ENCODE measurements at regions not wholly inside any gene's neighbourhood (a gene's known extent, or its start where the extent isn't known, plus 50 kb on each side); places are given as distances from the start of the nearest gene placed in this dataset.

GRCh38 chr5:38756068-38756467 lies 89.7 kb upstream of the OSMR start:
- no peaks in the 10 kb centered on the region for H3K9me3 ChIP-seq (ENCODE audit: low read depth)
- no peak overlapping the region for H3K27ac ChIP-seq
- H3K27ac Mint-ChIP-seq, result no peak overlapping the region
- H3K4me2 ChIP-seq, result no peak overlapping the region
- no peaks in the 10 kb centered on the region for H3F3A ChIP-seq (ENCODE audit: low read depth)
- H2AFZ ChIP-seq (replicated peaks), result no peak overlapping the region
- no peaks in the 10 kb centered on the region for H3K36me3 Mint-ChIP-seq
- no peak overlapping the region for H3K9ac ChIP-seq
- no peaks in the 10 kb centered on the region for H3K27me3 Mint-ChIP-seq (ENCODE audit: insufficient read depth, low read depth)
- no peak for DNase-seq (ENCODE audit: low spot score)
- no peak overlapping the region for H3K4me3 Mint-ChIP-seq
- TF ChIP-seq EZH2phosphoT487 (IDR thresholded peaks at IDR 0.05) (no peak), CTCF (IDR thresholded peaks at IDR 0.05) (no peak), EZH2 (IDR thresholded peaks at IDR 0.05) (no peak)
- no peaks in the 10 kb centered on the region for H3K79me2 ChIP-seq (ENCODE audit: low read depth)
- H3K27me3 ChIP-seq, result no peaks in the 10 kb centered on the region
- H3K9me3 Mint-ChIP-seq, result no peaks in the 10 kb centered on the region
- no peaks in the 10 kb centered on the region for H4K20me1 ChIP-seq (ENCODE audit: low read depth)
- no peaks in the 10 kb centered on the region for H3K4me1 ChIP-seq
- H3K4me3 ChIP-seq, result no peak overlapping the region
- peaks cover 14% of the 10 kb centered on the region for H3K4me1 Mint-ChIP-seq
- H3K36me3 ChIP-seq, result no peaks in the 10 kb centered on the region

DNA sequence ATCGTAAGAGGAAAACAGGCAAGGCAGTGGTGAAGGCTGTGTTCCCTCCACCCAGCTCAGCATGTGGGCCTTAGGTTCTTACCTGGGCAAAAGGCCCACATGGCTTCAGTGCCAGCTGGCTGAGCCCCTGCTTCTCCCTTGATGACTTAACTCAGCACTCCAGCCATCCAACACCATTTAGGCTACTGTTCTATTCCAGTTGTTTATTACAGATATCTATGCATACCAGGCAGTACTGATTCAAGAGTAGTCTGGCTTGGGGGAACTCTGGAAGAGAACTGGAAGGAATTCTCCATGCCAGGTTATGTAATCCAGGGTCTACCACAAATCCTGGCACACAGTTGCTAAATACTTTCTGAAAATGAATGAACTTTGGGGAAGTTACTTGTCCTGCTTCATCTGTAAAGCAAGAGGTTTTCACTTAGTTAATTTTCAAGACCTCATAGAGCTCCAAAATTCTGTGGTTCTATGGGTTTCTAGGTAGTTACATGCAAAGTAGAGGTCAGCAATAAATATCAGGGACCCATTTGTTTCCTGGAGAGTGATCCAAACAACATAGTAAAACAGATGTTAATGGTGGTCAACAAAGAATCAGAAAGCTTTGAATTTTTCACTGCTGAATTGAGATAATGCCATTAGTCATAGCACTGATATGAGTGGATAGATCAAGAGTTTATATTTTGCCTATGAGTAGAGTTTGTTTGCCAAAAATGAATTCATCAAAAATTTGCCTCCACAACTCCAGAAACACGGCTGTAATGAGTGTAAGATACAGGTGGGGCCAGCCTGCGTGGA lies 88.2 kb upstream of the OSMR start:
- TF ChIP-seq CTCF (IDR thresholded peaks at IDR 0.05), result no peak
- peaks cover 14% of the 10 kb centered on the region for H3K4me1 Mint-ChIP-seq
- no peaks in the 10 kb centered on the region for H3K27me3 ChIP-seq

DNA sequence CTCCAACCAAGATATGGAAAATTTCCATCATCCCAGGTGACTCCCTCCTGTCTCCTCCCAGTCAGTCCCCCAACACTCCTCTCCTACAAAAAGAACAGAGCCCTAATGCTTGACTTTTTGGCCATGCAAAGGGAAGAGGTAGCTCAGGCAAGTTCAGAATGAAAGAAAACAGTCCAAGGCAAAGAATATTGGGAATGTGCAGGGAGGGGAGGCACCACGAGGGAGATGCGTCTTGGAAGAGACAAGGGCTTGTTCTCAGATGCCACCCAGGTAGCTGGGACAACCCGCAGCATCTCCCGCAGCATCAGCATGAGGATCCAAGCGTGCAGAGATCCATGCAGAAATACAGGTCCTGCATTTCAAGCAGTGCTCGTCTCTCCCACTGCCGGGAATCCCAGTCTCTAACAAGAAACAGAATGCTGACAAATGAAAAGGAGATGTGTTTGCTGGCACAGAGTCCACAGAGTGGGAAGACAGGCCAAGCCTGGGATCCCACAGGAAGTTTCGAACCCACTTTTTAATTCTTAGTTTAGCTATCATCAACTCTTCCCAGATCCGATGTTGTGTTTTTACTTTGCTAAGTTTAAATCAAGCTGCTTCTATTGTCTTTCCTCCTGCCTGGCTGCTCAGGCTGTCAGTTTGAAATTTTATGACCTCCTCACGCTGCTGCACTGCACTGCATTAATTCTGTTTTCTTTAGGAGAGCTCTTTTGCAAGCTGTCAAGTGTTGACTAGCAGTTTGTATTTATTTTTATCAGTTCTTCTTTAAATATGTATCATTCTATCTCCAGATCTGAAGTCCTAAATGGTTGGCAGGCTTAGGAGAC lies 86.8 kb upstream of the OSMR start:
- Mint-ChIP-seq H3K27me3 (ENCODE audit: insufficient read depth, low read depth) (no peaks in the 10 kb centered on the region), H3K9me3 (no peaks in the 10 kb centered on the region), H3K27ac (peak overlapping the region; percentile 8), H3K36me3 (no peaks in the 10 kb centered on the region), H3K4me3 (no peak overlapping the region), H3K4me1 (peaks cover 14% of the 10 kb centered on the region)
- H3K36me3 ChIP-seq, result no peaks in the 10 kb centered on the region
- no peaks in the 10 kb centered on the region for H3K27me3 ChIP-seq
- H3K79me2 ChIP-seq (ENCODE audit: low read depth), result no peaks in the 10 kb centered on the region
- H3K27ac ChIP-seq, result no peak overlapping the region
- H3K9me3 ChIP-seq (ENCODE audit: low read depth), result no peaks in the 10 kb centered on the region
- no peak overlapping the region for H2AFZ ChIP-seq (replicated peaks)
- no peaks in the 10 kb centered on the region for H4K20me1 ChIP-seq (ENCODE audit: low read depth)
- no peak overlapping the region for H3K4me3 ChIP-seq
- H3K4me1 ChIP-seq, result no peaks in the 10 kb centered on the region
- no peaks in the 10 kb centered on the region for H3F3A ChIP-seq (ENCODE audit: low read depth)
- TF ChIP-seq EZH2 (IDR thresholded peaks at IDR 0.05) (no peak), CTCF (IDR thresholded peaks at IDR 0.05) (no peak), EZH2phosphoT487 (IDR thresholded peaks at IDR 0.05) (no peak)
- H3K9ac ChIP-seq, result no peak overlapping the region
- no peak for DNase-seq (ENCODE audit: low spot score)
- H3K4me2 ChIP-seq, result no peak overlapping the region

More for the DNA sequence above, 88.2 kb upstream of the OSMR start:
- Histone ChIP-seq H3K4me3 (no peak overlapping the region), H3K9me3 (ENCODE audit: low read depth) (no peaks in the 10 kb centered on the region), H4K20me1 (ENCODE audit: low read depth) (no peaks in the 10 kb centered on the region), H3K79me2 (ENCODE audit: low read depth) (no peaks in the 10 kb centered on the region), H3K4me2 (no peak overlapping the region), H3K9ac (no peak overlapping the region), H3F3A (ENCODE audit: low read depth) (no peaks in the 10 kb centered on the region), H3K27ac (no peak overlapping the region), H3K4me1 (no peaks in the 10 kb centered on the region), H3K36me3 (no peaks in the 10 kb centered on the region), H2AFZ (replicated peaks) (no peak overlapping the region)
- Mint-ChIP-seq H3K27ac (no peak overlapping the region), H3K9me3 (no peaks in the 10 kb centered on the region), H3K4me3 (no peak overlapping the region), H3K27me3 (ENCODE audit: insufficient read depth, low read depth) (no peaks in the 10 kb centered on the region), H3K36me3 (no peaks in the 10 kb centered on the region)
- DNase-seq (ENCODE audit: low spot score), result no peak

All from neural progenitor cell (in vitro differentiated cells).